OCI-LY7 (cell line): ENCODE measurements at regions not wholly inside any gene's neighbourhood (a gene's known extent, or its start where the extent isn't known, plus 50 kb on each side); places are given as distances from the start of the nearest gene placed in this dataset.

Experiments
- EZH2phosphoT487 ChIP-seq: fragments of 200-600 bp; sonication (generic); IDR thresholded peaks from 2 replicates; pipeline ENCODE4 v1.6.1; 2018; ENCODE audit warnings: low read depth, borderline replicate concordance, mild to moderate bottlenecking, mixed run types, antibody characterized with exemption, low read length, moderate library complexity, mixed read lengths
- TF ChIP-seq, protein P1 (sequence below): fragments of 200-600 bp; sonication (generic); conservative IDR thresholded peaks from 2 replicates; pipeline ENCODE4 v1.5.1; 2014; ENCODE audit warnings: mild to moderate bottlenecking, antibody characterized with exemption, low read length, moderate library complexity, mixed read lengths

DNA sequence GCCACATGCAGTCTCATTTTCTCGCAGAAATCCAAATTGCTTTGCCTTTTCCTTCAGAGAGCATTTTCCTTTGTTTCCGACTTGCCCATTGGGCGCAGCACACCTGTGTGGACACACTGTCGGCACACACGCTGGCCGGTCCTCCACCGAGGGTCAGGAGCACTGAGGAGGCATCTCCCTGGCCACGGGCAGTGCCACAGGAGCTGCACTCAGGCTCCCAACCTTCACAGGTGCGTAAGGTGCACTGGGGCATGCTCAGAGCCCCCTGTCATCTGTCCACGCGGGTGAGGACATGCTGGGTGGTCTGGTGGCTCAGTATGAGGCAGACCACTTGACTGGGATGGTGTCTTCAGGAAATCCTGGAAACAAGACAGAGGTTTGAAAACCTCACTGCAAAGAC lies 779.1 kb downstream of the BRD1 start:
- TF ChIP-seq EZH2phosphoT487: no peak
- TF ChIP-seq, protein P1, sequence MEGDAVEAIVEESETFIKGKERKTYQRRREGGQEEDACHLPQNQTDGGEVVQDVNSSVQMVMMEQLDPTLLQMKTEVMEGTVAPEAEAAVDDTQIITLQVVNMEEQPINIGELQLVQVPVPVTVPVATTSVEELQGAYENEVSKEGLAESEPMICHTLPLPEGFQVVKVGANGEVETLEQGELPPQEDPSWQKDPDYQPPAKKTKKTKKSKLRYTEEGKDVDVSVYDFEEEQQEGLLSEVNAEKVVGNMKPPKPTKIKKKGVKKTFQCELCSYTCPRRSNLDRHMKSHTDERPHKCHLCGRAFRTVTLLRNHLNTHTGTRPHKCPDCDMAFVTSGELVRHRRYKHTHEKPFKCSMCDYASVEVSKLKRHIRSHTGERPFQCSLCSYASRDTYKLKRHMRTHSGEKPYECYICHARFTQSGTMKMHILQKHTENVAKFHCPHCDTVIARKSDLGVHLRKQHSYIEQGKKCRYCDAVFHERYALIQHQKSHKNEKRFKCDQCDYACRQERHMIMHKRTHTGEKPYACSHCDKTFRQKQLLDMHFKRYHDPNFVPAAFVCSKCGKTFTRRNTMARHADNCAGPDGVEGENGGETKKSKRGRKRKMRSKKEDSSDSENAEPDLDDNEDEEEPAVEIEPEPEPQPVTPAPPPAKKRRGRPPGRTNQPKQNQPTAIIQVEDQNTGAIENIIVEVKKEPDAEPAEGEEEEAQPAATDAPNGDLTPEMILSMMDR: no peak
